ENCODE measurements at regions not wholly inside any gene's neighbourhood (a gene's known extent, or its start where the extent isn't known, plus 50 kb on each side); places are given as distances from the start of the nearest gene placed in this dataset.

GRCh38 chr3:68468695-68469375, 463.5 kb downstream of the TAFA4 start:
- no peak for TF ChIP-seq CTCF (conservative IDR thresholded peaks at IDR 0.05; ENCODE audit: low read length)
- TF ChIP-seq EZH2phosphoT487 (IDR thresholded peaks at IDR 0.05; ENCODE audit: borderline replicate concordance, low read depth, low read length), result no peak
